Left renal cortex interstitium (tissue), 4 donors: ENCODE measurements at regions not wholly inside any gene's neighbourhood (a gene's known extent, or its start where the extent isn't known, plus 50 kb on each side); places are given as distances from the start of the nearest gene placed in this dataset.

Experiments used
- DNase-seq, 4 donors: peaks; one replicate each; pipeline ENCODE4 v3.0.0-alpha.2; 2013; ENCODE audit warnings: low read depth in 4 of 4, low spot score in 2 of 4, missing footprints in 1 of 4

DNA sequence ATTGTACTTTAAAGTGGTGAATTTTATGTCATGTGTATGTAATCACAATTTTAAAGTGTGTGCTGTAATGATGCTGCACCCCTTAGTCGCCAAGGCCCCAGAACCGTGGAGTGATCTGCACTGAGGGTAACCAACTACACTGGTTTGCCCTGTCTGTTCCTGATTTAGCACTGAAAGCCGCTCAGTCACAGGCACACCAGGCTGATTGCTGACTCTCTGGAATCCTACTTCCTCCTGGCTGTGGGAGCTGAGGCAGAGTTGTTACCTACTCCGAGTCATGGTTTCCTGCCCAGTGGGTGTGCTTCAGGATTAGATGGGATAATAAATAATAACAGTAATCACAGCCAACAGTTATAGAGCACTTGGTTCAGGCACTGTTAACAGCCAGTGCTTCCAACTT, 645.4 kb downstream of the BCOR start:
- DNase-seq = no peak

DNA sequence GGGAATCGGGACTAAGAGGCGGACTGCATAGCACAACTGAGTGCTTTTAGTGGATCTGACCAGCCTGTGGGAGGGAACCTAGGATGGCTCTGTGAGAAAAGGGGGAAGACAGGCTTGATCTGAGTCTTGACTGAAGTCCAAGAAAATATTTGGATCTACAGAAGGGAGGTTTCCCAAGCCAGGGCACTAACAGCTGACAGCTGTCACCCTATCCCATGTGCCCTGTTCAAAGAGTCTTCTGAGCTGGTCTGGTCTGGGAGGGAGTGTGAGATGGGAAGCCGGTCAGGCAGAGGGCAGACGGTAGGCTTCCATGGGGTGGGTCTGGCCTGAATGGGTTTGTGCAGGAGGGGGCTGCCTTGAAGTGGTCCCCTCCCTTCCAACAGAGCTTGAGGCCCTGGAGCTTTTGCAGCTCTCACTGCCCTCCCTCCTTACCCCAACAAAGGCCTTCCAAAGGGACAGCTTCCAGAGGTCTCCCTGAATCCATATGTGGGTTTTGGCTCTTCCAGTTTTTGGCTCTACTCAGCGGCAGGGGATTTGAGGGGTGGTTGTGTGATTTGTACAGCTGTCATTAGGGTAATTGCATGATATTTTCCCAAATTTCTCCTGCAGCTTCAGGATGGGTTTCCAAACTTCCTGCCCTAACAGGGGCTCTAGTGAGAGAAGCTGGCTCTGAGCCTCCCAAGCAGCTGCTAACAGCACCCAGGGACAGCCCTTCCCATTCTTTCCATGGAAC, 643.7 kb downstream of the BCOR start:
- no peak for DNase-seq

DNA sequence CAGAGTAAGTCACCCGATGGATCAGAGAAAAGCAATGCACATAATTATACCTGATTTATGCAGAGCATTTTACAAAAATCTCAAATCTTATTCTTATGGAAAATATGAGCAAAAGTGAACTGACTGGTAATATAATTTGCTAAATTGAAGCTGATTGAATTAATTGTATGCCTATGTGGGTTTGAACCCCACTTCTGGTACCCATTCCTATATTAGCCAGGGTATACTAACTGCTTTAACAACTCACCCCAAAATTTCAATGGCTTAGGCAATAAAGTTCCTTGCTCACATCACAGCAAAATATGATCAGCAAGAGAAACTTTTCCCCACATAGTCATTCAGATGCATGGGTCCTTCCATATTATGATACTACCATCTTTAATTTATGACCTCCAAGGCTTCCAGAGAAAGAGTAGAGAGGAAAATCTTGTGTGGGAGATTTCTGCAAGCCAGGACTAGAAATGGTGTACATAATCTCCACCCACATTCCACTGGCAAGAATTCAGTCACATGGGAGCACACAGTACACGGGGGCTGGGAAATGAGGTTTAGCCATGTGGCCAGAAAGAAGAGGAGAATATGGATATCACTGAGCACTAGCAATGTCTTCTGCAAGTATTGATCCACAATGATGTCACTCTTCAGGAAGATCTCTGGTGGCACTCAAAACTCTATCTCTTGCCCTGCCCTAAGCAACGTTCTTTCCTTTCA, 640.7 kb downstream of the BCOR start:
- no peak for DNase-seq

DNA sequence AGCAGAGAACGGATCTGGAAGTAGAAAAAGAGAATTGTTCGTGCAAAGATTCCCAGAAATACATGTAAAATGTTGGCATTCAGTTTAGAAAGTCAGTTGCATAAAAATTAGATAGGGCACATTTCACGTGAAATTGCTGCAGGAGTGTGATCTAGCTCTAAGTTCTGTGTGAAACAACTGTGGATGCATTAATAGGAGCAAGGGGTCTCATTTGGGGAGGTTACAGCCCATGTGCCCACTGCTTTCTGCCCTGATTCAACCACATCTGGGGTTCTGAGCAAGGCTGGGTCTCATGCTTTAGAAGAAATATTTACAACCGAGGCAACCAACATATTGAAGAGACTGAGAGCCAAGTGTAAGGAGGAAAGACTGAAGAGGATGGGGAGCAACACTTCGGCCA, 639.0 kb downstream of the BCOR start:
- no peak for DNase-seq

DNA sequence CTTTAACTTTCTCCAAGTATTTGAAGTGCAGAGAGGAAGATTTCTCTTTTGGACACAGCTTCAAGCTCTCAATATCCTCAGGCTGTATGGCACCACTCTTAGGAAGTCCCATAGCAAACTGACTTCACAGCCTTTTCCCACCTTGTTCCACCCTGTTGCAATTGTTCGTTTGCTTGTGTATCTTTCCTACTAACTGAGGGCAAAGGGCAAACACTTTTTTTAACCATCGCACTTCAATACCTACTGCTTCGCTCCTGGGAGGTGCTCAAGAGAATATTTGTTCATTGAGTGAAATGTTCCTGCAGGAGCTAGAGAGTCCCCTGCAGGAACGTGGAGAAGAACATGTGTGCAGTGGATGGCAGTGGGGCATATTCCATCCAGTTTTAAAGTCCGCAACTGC, 638.6 kb downstream of the BCOR start:
- no peak for DNase-seq

DNA sequence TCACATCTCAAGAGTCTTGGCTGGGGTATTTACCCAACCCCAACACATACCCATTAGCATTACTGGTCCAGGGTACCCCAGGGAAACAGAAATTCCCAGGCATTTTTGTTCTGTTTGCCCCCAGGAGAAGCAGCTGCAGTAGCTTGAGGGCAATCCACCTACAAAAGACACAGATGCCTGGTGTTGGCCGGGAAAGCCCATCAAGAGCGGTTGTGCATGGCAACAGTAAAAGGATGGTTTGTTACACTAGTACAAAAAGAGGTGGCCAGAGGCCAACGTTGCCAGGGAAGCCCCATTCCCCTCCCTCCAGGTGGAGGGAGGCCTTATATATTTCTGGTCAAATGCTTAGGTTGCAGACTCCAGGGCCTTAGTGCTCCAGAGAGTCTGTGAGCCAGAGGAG, 637.8 kb downstream of the BCOR start:
- DNase-seq = no peak

DNA sequence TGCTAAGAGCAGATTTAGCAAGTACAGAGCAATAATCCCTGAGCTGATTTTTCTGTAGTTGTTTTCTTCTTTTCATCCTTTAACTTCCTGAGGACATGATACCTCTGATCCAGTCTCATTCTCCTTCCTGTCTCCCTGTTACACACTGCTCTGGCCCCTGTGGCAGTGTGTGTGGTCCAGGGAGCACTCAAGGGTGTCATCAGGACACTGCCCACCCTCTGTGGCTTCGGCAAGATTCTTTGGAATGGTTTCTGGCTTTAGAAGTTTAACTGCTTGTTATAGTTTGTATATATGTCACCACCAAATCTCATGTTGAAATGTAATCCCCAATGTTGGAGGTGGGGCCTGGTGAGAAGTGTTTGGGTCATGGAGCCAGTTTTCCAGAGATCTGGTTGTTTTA, 637.3 kb downstream of the BCOR start:
- DNase-seq = no peak

DNA sequence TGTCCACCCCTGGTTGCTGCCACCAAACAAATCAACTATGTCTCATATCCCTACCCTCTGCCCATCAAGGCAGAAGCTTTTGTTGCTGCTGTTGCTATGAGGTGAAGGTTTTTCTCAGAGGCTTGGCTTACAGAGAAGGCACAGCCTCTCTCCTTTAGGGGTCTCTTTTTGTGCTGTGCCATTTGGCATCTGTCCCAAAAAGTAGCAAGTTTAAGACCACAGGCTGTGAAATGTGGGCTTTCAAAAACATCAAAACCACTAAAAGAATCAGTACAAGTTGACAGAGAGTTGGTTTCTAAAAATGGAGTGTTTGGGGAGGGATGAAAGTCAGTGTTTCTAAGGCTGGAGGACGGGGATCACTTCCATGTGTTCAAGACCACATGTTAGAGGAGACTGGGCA, 634.9 kb downstream of the BCOR start:
- DNase-seq = no peak

DNA sequence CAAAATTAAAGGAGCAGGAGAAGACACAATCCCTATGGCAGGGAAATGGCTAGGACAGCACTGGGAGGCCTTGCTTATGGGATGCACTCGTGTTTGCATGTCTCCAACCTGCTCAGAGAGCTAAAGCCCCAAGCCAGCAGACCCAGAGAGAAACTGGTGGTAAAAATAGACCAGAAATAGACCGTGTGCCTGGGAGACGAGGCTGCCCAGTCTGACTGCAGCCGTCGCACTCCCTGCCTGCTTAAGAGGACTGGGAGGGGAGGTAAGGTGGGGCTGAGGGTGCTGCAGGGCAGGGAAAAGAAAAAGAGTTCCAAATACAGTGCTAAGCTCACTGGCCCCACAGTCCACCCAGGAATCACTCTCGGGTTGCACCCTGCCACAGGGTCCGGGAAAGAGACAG, 633.5 kb downstream of the BCOR start:
- no peak for DNase-seq

DNA sequence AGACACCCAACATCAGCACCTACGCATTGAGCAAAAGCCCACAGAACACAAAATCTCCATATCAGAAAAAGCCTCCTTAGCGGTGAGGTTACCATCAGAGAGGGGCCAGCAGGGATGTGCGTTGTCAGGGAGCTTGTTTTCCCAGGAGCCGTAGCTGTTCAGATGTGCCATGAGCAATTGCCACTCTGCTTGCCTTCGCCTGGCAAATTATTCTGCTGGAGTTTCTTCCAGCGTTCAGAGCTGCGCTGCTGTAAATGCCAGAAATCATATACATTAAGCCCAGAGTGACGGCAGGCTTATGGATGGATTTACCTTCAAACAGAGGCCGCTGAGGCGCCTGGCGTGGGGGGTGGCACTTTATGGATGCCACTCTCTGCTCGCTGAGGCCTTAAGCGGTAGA, 632.3 kb downstream of the BCOR start:
- DNase-seq = no peak

DNA sequence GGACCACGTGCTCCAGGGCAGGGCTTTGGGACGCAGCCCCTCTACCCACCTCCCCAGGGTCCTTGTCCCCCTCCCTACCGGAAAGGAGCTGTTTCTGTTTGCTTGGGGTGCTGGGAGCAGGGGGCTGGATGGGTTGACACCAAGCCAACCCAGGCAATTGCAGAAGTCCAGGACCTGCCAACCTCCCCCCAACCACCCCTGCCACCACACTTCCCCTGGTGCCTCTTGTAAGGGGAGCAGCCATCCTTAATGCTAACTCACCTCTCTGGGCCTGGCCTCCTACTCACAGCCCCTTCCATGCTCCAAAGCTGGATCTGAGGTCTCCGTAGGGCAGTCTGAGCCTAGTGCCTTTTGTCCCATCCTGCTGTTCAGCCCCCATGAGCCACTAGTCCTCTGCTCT, 631.9 kb downstream of the BCOR start:
- no peak for DNase-seq

DNA sequence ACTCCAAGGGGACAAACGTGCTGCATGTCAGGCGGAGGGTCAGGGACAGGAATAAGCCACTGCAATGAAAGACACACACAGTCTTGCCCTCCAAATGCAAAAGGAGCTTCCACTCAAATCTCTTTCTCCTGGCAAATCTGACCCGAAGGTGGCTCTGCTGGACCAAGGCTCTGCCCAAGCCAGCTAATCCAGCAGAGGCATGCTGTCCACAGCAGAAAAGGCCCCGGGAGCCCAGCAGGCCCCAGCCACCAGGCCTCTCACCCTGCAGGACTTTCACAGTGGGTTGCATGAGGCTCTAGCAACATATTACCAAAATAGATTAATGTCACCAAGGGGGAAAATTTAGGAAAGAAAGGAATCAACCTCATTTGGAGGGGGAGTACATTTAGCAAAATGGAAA, 628.6 kb downstream of the BCOR start:
- no peak for DNase-seq

DNA sequence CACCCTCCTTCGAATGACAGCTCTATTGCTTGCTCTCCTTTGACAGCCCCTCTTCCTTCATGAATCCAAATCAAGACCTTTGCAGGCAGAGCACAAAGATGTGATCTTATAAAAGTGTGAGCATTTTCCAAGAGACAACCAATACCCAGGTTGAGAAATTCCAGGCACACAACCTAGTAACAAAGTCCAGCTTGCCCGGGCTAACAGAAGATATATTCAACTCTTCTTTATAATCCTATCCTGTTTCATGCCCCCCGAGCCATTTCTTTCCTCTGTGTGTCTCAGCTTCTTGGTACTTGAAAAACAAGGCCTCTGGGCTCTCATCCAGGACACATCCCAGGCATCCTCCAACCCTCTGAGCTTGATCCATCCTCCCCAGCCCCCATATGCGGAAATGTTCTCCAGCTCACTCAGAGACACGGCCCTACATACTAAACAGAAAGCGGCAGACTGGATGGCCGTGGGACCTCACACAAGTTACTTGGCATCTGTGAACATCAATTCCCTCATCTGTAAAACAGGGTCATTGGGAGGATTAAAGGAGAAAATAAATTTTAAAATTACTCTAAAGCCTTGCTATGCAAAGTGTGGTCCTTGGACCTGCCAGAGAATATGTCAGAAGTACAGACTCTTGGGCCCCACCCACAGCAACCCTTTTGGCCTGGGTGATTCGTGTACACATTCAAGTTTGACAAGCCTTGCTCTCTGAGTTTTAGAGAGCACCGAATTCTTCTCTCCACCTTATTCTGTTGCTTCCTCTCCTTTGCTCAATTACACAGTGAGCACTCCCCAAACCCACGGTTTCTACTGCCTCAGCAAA, 627.0 kb downstream of the BCOR start:
- no peak for DNase-seq

DNA sequence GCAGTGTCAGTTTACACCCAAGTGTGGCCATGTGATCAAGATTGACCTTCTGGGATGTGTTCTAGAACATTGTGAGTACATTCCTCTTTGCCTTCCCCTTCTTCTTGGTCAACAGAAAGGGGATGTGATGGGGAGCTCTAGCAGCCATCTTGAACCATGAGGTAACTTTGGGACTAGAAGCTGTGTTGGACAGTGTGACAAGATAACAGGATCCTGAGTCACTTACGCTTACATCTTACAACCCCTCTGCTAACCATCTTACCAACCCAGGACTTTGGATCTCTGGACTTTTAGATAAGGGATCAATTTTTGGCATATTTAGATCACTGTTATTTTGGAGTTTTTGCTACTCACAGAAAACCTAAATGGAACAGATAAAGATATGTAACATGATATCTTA, 625.6 kb downstream of the BCOR start:
- DNase-seq = no peak

DNA sequence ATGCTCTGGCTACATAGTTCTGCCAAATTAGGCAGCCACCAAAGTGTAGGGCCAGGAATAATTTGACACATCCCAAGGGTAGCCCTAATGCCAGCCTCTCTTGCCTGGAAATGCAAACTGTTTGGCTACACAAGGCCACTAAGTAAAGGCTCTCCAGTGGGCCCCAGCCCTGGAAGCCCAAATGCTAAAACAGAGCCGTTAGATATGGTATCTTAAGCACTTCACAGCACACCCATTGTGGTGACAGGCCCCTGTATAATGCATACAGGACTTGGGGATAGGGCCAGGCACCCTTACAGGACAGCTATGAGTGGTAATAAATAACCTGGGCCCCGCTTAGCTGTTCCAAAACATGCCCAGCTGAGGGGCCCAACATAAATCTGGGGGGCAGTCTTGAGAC, 623.9 kb downstream of the BCOR start:
- no peak for DNase-seq

DNA sequence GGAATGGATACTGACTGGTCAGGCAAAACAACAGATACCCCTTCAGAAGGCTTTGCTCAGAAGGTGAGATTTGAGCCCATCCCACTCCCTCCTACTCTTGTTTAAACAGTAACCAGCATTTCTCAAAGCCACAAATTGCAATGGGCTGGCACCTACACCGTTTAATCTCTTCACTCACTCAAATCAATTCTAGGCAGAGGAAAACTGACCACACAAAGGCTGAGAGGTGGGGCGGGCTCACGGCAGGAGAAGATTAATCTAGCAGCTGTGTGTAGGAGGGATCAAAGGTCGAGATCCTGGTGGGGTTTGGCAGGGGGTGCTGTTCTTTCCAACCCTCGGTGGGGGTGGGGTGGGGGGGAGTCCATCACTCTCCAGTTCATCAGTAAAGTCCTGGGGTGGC, 622.4 kb downstream of the BCOR start:
- no peak for DNase-seq

DNA sequence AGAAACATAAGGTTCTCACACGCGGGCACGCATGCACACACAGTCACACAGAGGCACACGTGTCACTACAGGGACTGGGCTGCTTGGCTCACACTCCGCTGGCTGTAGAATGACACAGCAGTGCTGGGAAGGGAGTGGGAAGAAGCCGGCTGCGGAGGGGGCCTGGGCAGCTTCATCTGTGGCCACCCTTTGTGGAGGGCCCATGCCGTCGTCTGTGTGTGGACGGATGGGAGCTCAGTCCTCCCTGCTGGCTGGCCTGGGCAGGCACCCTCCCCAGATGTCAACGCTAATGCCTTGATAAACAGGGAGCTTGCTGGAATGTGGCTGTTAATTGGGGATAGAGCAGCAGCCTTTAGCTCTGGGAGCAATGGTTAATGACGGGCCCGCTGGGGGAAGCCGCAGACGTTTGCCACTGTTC, 621.1 kb downstream of the BCOR start:
- DNase-seq = no peak

DNA sequence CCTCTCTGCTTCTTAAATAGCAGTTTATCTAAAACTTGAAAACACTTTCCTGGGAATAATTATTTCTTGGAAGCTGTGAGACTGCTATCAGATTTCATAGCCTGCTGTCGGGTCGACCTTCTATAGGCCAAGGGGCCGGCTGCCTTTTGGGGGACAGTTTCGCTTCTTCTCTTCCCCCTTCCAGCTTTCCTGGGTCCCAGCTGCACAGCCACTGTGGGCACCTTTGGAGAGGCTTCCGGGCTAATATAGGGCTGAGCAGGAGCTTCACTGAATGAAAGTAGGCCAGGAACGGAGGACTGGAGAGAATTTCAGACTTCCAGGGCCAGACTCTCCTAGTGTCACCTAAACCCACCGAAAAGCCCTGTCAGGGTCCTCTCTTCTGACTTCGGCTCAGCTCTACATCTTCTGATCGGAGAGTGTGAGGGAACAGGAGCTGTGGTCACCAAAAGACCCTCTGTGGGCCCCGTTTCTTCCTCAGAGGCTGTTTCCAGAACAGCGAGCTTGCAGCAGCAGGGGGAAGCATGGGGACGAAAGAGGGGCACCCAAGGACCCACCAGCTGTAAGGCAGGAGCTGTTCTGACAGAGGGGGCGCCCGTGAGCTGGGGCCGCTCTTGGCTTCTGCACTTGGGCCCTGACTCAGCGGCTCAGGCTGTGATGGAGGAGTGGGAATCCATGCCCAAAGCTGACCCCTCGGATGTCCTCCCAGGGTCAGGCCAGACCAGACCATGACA, 620.6 kb downstream of the BCOR start:
- DNase-seq = no peak

DNA sequence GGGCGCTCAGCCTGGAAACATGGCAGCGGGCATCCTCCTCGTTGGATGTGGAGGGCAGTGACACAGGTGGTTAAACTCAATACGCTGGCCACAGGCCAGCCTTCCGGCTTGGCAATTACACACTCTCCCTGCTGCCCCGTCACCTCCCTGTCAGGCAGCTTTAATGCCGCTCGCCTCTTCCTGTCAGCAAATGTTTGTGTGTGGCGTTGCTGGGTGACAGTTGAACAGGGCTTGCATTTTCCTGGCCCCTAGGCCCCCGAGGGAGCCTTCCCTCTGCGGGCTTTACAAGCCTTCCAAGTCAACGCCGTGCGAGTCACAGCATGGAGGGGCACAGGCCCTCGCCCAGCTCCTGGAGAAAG, 620.0 kb downstream of the BCOR start:
- DNase-seq = peak in 3 of 4 donors; percentile 42 to 55 (median 48)

DNA sequence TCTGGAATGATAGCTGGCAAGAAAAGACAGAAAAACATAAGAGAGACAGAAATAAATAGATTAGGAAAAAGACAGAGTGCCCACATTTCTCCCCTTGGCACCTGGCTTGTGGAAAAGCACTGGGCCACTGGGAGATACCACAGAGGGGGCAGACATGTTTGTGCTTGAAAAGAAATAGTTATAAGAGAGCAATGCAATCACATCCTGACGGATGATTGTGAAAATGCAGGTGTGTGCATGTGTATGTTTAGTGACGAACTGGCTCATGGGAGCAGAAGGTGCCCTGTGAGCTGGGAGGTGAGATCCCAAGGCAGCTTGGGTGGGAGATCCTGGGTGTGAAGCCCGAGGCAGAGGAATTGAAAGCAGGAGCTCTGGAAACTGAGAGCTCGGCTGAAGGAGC, 617.9 kb downstream of the BCOR start:
- no peak for DNase-seq

DNA sequence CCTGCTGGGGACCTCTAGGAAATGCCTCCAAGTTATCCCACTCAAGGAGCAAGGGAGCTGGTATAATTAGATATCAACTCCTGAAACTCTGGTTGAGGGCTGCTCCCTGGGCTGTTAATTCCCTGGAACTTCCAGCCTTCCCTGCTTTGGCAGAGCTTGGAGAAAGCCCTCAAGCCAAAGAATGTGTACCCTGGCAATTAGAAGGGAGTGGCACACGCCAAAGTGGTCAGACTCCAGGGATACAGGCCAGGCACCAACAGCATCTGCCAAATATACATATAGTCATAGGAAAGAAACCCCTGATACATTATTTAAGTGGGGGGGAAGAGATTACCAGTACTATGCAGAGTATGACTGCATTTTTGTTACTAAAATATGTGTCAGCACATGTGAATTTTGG, 616.8 kb downstream of the BCOR start:
- no peak for DNase-seq
